HFF-Myc (cell line): ENCODE measurements at regions not wholly inside any gene's neighbourhood (a gene's known extent, or its start where the extent isn't known, plus 50 kb on each side); places are given as distances from the start of the nearest gene placed in this dataset.
A peak's percentile ranks its signal among the peaks of the same experiment; 100 is the strongest.
"Not testable (repeated sequence)": the region's sequence is repeated elsewhere in the genome, so short reads cannot be mapped to it uniquely, and the experiment has no call there.

Source experiments
- DNase-seq: peaks from one replicate; pipeline ENCODE4 v3.0.0-alpha.2; 2011; ENCODE audit warnings: low read depth; ENCODE audit errors: extremely low read depth
- H3K4me3 ChIP-seq: replicated peaks from 2 replicates; pipeline ENCODE4 v1.5.1; 2011; ENCODE audit warnings: low read depth, mild to moderate bottlenecking, control low read depth, low read length

- not testable (repeated sequence) for H3K4me3 ChIP-seq, DNase-seq
These were observed 104.1 kb downstream of the SRGAP2 start for GRCh38 chr1:206307442-206307841.

- not testable (repeated sequence) for DNase-seq, H3K4me3 ChIP-seq
These were observed 107.6 kb downstream of the SRGAP2 start for GRCh38 chr1:206310948-206311347.

GRCh38 chr1:206311611-206312273, 108.4 kb downstream of the SRGAP2 start:
- not testable (repeated sequence) for DNase-seq, H3K4me3 ChIP-seq

- H3K4me3 ChIP-seq = not testable (repeated sequence)
These were observed 108.9 kb downstream of the SRGAP2 start for GRCh38 chr1:206312274-206312665.

GRCh38 chr1:206314951-206315636, 111.8 kb downstream of the SRGAP2 start:
- not testable (repeated sequence) for H3K4me3 ChIP-seq, DNase-seq

More at GRCh38 chr1:206312274-206312665, 108.9 kb downstream of the SRGAP2 start:
- DNase-seq = not testable (repeated sequence)

GRCh38 chr1:206316901-206317300, 113.6 kb downstream of the SRGAP2 start:
- H3K4me3 ChIP-seq, DNase-seq: not testable (repeated sequence)

- H3K4me3 ChIP-seq, DNase-seq: not testable (repeated sequence)
These were observed 114.7 kb downstream of the SRGAP2 start for GRCh38 chr1:206317878-206318514.

- DNase-seq, H3K4me3 ChIP-seq: not testable (repeated sequence)
These were observed 116.9 kb downstream of the SRGAP2 start for GRCh38 chr1:206320227-206320626.

- H3K4me3 ChIP-seq, DNase-seq: not testable (repeated sequence)
These were observed 123.0 kb downstream of the SRGAP2 start for GRCh38 chr1:206326159-206326939.

- not testable (repeated sequence) for H3K4me3 ChIP-seq, DNase-seq
These were observed 128.3 kb downstream of the SRGAP2 start for GRCh38 chr1:206331597-206331996.

- not testable (repeated sequence) for H3K4me3 ChIP-seq, DNase-seq
These were observed 130.0 kb downstream of the SRGAP2 start for GRCh38 chr1:206333316-206333715.

- not testable (repeated sequence) for H3K4me3 ChIP-seq, DNase-seq
These were observed 130.6 kb downstream of the SRGAP2 start for GRCh38 chr1:206333897-206334296.

GRCh38 chr1:206334481-206334880, 131.1 kb downstream of the SRGAP2 start:
- H3K4me3 ChIP-seq, DNase-seq: not testable (repeated sequence)

- H3K4me3 ChIP-seq, DNase-seq: not testable (repeated sequence)
These were observed 131.8 kb downstream of the SRGAP2 start for GRCh38 chr1:206335162-206335561.

GRCh38 chr1:206335875-206336846, 132.8 kb downstream of the SRGAP2 start:
- not testable (repeated sequence) for H3K4me3 ChIP-seq, DNase-seq

- DNase-seq, H3K4me3 ChIP-seq: not testable (repeated sequence)
These were observed 133.3 kb upstream of the IKBKE start for GRCh38 chr1:206337024-206337423.

- H3K4me3 ChIP-seq = not testable (repeated sequence)
- DNase-seq = peak; percentile 7
These were observed 119.6 kb upstream of the IKBKE start for GRCh38 chr1:206350493-206351275.
